ENCODE measurements at regions not wholly inside any gene's neighbourhood (a gene's known extent, or its start where the extent isn't known, plus 50 kb on each side); places are given as distances from the start of the nearest gene placed in this dataset.

- no peak overlapping the region for H3K9ac ChIP-seq (ENCODE audit: insufficient read depth, low read depth, low read length)
- DNase-seq (ENCODE audit: low spot score) (no peak), ATAC-seq (no peak), FAIRE-seq (no peak)
- in situ Hi-C loops (cut with HindIII; ENCODE audit: extremely low pct_ligation_motif_present, low pct_unique_long_range_greater_than_20kb) (no loop called here), intact Hi-C loops (cut with micrococcal nuclease; ENCODE audit: unreplicated experiment) (no loop called here)
- no peaks in the 10 kb centered on the region for H4K20me1 ChIP-seq (ENCODE audit: insufficient read depth, low read length)
- no peaks in the 10 kb centered on the region for H3K4me1 ChIP-seq (ENCODE audit: insufficient read depth, low read length)
- H3K9me3 ChIP-seq (ENCODE audit: low read length) = no peaks in the 10 kb centered on the region
- TF ChIP-seq TARDBP (CRISPR knock-in tag; IDR thresholded peaks at IDR 0.05) = no peak
- H3K4me3 ChIP-seq (replicated peaks in 1 of 3; ENCODE audit: insufficient read depth in 1 of 3, low read depth in 2 of 3, low read length in 3 of 3) = no peak overlapping the region
- POLR2A ChIA-PET = no interaction called here
- no peak overlapping the region for H3K27ac ChIP-seq (ENCODE audit: extremely low read length, insufficient read depth, low read length)
- no peaks in the 10 kb centered on the region for H3K36me3 ChIP-seq (replicated peaks in 1 of 2; ENCODE audit: control insufficient read depth in 1 of 2, insufficient read depth in 2 of 2, low read length in 2 of 2)
- H3K79me2 ChIP-seq (ENCODE audit: insufficient read depth, low read length) = no peaks in the 10 kb centered on the region
- H3K4me2 ChIP-seq (ENCODE audit: low read depth, low read length) = no peak overlapping the region
- H3K27me3 ChIP-seq (ENCODE audit: control insufficient read depth in 1 of 2, insufficient read depth in 2 of 2, low read length in 2 of 2) = no peaks in the 10 kb centered on the region
- no peak overlapping the region for H2AFZ ChIP-seq (ENCODE audit: low read length)
- no TSS peak for BruUV-seq (replicated peaks)
- CTCF ChIA-PET (ENCODE audit: low intra/inter-chr PET ratio, low total read pairs) = no interaction called here
Measured at GRCh38 chr14:65357689-65358088, 54.8 kb upstream of the FUT8 start.

GRCh38 chr14:65359503-65359902 lies 53.0 kb upstream of the FUT8 start:
- no peaks in the 10 kb centered on the region for H3K4me1 ChIP-seq (ENCODE audit: insufficient read depth, low read length)
- POLR2A ChIA-PET = interaction anchor here (1.3 kb wide), 1 partner anchor 120 kb away, joined by 3 read pairs; no protein-coding TSS in a partner anchor
- no peaks in the 10 kb centered on the region for H4K20me1 ChIP-seq (ENCODE audit: insufficient read depth, low read length)
- ATAC-seq (no peak), DNase-seq (ENCODE audit: low spot score) (peak; percentile 14), FAIRE-seq (no peak)
- intact Hi-C loops (cut with micrococcal nuclease; ENCODE audit: unreplicated experiment) = no loop called here
- no peak overlapping the region for H3K4me2 ChIP-seq (ENCODE audit: low read depth, low read length)
- CTCF ChIA-PET (ENCODE audit: low intra/inter-chr PET ratio, low total read pairs) = no interaction called here
- no peak overlapping the region for H3K27ac ChIP-seq (ENCODE audit: extremely low read length, insufficient read depth, low read length)
- H3K9me3 ChIP-seq (ENCODE audit: low read length) = no peaks in the 10 kb centered on the region
- H3K4me3 ChIP-seq (replicated peaks in 1 of 3; ENCODE audit: insufficient read depth in 1 of 3, low read depth in 2 of 3, low read length in 3 of 3) = no peak overlapping the region
- TF ChIP-seq ZNF468 (CRISPR knock-in tag; IDR thresholded peaks at IDR 0.05) (no peak), MAFK (conservative IDR thresholded peaks at IDR 0.05 in 1 of 2, IDR thresholded peaks at IDR 0.05 in 1 of 2; ENCODE audit: low read length in 2 of 2) (peak; percentile 8 to 33; a peak in 1 of 4 replicates), STAG1 (CRISPR knock-in tag; IDR thresholded peaks at IDR 0.05) (0 out of 2 replicates have a peak, but pooled peaks have one; percentile 13)
- BruUV-seq (replicated peaks) = no TSS peak
- in situ Hi-C loops (cut with HindIII; ENCODE audit: extremely low pct_ligation_motif_present, low pct_unique_long_range_greater_than_20kb) = no loop called here
- no peak overlapping the region for H2AFZ ChIP-seq (ENCODE audit: low read length)
- no peaks in the 10 kb centered on the region for H3K36me3 ChIP-seq (replicated peaks in 1 of 2; ENCODE audit: control insufficient read depth in 1 of 2, insufficient read depth in 2 of 2, low read length in 2 of 2)
- 3% methylated on average over 3 of the region's 3 CpGs for WGBS (ENCODE audit: low lambda C conversion rate)
- H3K79me2 ChIP-seq (ENCODE audit: insufficient read depth, low read length) = no peaks in the 10 kb centered on the region
- no peak overlapping the region for H3K9ac ChIP-seq (ENCODE audit: insufficient read depth, low read depth, low read length)
- no peaks in the 10 kb centered on the region for H3K27me3 ChIP-seq (ENCODE audit: control insufficient read depth in 1 of 2, insufficient read depth in 2 of 2, low read length in 2 of 2)
